H1 (cell line): ENCODE measurements at regions not wholly inside any gene's neighbourhood (a gene's known extent, or its start where the extent isn't known, plus 50 kb on each side); places are given as distances from the start of the nearest gene placed in this dataset.

Experiments
- TF ChIP-seq, protein P1 (sequence below): fragments of 300-600 bp; sonication (generic); IDR thresholded peaks from 2 replicates; pipeline ENCODE4 v1.7.1; 2012; ENCODE audit warnings: low read length, moderate library complexity, mild to moderate bottlenecking, inconsistent platforms; ENCODE audit not compliant: insufficient replicate concordance

DNA sequence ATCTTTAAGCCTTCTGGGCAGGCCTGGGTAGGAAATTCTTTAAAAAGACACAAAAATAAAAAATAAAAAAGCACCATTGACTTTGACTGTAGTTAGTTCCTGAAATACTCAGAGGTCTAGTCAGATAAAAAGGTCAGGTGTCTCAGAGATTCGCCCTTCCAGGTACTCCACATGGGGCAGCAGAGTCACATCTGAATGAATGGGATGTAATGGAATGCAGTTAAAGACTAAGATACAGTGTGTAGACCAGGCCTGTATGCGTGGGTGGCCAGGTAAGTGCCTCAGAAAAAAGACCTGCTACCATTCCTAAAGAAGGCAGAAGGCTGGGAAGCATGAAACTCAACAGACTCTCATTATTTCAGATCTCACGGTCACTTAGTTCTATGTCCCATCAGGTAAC is 68.6 kb upstream of the SEM1 start (continued):
- TF ChIP-seq, protein P1, sequence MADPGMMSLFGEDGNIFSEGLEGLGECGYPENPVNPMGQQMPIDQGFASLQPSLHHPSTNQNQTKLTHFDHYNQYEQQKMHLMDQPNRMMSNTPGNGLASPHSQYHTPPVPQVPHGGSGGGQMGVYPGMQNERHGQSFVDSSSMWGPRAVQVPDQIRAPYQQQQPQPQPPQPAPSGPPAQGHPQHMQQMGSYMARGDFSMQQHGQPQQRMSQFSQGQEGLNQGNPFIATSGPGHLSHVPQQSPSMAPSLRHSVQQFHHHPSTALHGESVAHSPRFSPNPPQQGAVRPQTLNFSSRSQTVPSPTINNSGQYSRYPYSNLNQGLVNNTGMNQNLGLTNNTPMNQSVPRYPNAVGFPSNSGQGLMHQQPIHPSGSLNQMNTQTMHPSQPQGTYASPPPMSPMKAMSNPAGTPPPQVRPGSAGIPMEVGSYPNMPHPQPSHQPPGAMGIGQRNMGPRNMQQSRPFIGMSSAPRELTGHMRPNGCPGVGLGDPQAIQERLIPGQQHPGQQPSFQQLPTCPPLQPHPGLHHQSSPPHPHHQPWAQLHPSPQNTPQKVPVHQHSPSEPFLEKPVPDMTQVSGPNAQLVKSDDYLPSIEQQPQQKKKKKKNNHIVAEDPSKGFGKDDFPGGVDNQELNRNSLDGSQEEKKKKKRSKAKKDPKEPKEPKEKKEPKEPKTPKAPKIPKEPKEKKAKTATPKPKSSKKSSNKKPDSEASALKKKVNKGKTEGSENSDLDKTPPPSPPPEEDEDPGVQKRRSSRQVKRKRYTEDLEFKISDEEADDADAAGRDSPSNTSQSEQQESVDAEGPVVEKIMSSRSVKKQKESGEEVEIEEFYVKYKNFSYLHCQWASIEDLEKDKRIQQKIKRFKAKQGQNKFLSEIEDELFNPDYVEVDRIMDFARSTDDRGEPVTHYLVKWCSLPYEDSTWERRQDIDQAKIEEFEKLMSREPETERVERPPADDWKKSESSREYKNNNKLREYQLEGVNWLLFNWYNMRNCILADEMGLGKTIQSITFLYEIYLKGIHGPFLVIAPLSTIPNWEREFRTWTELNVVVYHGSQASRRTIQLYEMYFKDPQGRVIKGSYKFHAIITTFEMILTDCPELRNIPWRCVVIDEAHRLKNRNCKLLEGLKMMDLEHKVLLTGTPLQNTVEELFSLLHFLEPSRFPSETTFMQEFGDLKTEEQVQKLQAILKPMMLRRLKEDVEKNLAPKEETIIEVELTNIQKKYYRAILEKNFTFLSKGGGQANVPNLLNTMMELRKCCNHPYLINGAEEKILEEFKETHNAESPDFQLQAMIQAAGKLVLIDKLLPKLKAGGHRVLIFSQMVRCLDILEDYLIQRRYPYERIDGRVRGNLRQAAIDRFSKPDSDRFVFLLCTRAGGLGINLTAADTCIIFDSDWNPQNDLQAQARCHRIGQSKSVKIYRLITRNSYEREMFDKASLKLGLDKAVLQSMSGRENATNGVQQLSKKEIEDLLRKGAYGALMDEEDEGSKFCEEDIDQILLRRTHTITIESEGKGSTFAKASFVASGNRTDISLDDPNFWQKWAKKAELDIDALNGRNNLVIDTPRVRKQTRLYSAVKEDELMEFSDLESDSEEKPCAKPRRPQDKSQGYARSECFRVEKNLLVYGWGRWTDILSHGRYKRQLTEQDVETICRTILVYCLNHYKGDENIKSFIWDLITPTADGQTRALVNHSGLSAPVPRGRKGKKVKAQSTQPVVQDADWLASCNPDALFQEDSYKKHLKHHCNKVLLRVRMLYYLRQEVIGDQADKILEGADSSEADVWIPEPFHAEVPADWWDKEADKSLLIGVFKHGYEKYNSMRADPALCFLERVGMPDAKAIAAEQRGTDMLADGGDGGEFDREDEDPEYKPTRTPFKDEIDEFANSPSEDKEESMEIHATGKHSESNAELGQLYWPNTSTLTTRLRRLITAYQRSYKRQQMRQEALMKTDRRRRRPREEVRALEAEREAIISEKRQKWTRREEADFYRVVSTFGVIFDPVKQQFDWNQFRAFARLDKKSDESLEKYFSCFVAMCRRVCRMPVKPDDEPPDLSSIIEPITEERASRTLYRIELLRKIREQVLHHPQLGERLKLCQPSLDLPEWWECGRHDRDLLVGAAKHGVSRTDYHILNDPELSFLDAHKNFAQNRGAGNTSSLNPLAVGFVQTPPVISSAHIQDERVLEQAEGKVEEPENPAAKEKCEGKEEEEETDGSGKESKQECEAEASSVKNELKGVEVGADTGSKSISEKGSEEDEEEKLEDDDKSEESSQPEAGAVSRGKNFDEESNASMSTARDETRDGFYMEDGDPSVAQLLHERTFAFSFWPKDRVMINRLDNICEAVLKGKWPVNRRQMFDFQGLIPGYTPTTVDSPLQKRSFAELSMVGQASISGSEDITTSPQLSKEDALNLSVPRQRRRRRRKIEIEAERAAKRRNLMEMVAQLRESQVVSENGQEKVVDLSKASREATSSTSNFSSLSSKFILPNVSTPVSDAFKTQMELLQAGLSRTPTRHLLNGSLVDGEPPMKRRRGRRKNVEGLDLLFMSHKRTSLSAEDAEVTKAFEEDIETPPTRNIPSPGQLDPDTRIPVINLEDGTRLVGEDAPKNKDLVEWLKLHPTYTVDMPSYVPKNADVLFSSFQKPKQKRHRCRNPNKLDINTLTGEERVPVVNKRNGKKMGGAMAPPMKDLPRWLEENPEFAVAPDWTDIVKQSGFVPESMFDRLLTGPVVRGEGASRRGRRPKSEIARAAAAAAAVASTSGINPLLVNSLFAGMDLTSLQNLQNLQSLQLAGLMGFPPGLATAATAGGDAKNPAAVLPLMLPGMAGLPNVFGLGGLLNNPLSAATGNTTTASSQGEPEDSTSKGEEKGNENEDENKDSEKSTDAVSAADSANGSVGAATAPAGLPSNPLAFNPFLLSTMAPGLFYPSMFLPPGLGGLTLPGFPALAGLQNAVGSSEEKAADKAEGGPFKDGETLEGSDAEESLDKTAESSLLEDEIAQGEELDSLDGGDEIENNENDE = no peak
